T-helper 2 cell treated with Interferon-gamma antibody and Interleukin-4, amounts not matched to agents 5 μg/mL and 100 μg/mL, for 36 hours (primary cell): ENCODE measurements at regions not wholly inside any gene's neighbourhood (a gene's known extent, or its start where the extent isn't known, plus 50 kb on each side); places are given as distances from the start of the nearest gene placed in this dataset.

Source experiments
- DNase-seq: peaks from one replicate; pipeline ENCODE4 v3.0.0; 2021; ENCODE audit warnings: low spot score
- H3K27ac Mint-ChIP-seq: one replicate; pipeline ENCODE4 v1.8.0; 2021; ENCODE audit warnings: mild to moderate bottlenecking, mixed read lengths
- H3K27me3 Mint-ChIP-seq: one replicate; pipeline ENCODE4 v1.8.0; 2021; ENCODE audit warnings: low read depth, mixed read lengths
- H3K36me3 Mint-ChIP-seq: one replicate; pipeline ENCODE4 v1.8.0; 2021; ENCODE audit warnings: low read depth, mixed read lengths
- H3K4me1 Mint-ChIP-seq: one replicate; pipeline ENCODE4 v1.8.0; 2021; ENCODE audit warnings: low read depth, mixed read lengths
- H3K4me3 Mint-ChIP-seq: one replicate; pipeline ENCODE4 v1.8.0; 2022; ENCODE audit warnings: mild to moderate bottlenecking, moderate library complexity, mixed read lengths
- H3K9me3 Mint-ChIP-seq: one replicate; pipeline ENCODE4 v1.8.0; 2021; ENCODE audit warnings: mixed read lengths

DNA sequence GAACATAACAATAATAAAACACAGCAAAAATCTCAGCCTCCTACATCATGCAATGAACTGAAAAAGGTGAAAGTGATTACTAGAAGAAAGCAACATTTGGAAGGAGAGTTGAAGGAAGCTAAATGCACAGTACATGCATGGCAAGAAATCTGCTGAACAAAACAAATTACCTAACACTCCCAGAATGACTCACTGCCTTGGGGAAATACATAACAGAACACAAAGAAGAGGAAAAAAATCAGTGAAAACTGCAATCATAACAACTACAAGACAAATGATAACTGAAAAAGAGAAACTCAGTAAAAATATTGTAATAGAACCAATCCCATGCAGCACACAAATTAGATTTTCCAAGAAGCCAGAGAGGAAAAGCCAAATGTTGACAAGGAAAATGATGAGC is 1513.2 kb downstream of the ARAP2 start:
- Mint-ChIP-seq H3K4me3 (no peak overlapping the region), H3K9me3 (peaks cover 12% of the 10 kb centered on the region), H3K36me3 (no peaks in the 10 kb centered on the region), H3K4me1 (no peaks in the 10 kb centered on the region), H3K27me3 (no peaks in the 10 kb centered on the region), H3K27ac (no peak overlapping the region)
- DNase-seq, result no peak

DNA sequence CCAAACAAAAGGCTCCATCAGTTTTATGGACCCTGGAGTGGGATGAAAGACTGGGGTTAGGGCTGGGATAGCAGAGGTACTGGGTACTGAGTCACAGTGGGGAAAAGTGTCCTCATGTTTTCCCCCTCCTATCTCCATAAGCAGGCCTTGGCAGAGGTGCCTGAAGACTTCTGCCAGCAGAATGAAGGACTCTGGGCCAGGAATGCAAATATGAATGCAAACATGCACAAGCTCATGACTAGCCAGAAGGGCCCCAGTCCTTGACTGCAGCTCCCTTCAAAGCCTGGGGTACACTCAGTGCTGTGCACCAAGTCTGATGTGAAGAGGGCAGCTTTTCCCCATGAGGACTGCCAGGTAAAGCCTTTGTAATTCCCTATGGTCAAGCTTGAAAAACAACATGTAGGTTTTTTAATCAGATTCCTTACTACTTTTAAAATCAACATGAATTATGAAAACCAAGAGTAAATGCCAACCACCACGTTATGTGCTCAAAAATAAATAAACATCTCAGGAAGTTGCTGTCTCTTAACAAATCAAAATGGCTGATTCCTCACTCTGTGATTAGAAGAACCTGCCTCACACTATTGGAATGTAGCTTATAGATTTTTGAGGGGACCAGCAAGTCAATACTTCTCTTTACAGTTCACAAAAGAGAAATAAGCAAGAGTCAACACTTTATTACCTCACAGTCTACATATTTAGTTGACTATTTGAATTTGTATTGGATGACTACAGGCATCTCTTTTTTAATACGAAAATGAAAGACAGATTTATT is 1512.0 kb downstream of the ARAP2 start:
- Mint-ChIP-seq H3K9me3 (peaks cover 12% of the 10 kb centered on the region), H3K36me3 (no peaks in the 10 kb centered on the region), H3K27me3 (no peaks in the 10 kb centered on the region), H3K4me1 (no peaks in the 10 kb centered on the region), H3K4me3 (no peak overlapping the region), H3K27ac (no peak overlapping the region)
- no peak for DNase-seq

DNA sequence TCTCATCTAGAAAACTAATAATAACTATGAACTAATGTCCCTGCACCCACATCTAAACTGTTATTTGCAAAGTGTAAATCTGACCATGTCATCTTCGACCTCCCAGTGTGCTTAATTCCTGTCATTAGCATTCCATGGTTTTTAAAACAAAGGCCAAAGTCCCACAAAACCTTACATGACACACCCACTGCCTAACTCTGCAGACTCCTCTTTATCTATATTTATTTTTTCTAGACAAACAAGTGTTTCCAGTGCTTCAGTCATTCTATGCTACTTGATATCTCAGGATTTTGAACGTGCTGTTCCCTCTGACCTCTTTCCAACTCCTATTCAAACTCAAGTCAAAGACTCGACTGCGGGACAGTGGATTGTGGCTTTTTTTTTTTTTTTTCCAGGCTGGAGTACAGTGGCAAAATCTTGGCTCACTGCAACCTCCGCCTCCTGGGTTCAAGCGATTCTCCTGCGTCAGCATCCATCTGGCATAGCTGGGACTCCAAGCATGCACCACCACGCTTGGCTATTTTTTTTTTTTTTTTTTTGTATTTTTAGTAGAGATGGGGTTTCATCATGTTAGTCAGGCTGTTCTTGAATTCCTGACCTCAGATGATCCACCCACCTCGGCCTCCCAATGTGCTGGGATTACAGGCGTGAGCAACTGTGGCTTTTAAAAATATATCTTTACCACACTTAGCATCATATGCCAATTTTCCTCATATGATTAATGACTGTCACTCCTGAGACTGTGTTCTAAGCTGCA is 1511.0 kb downstream of the ARAP2 start:
- Mint-ChIP-seq H3K27ac (no peak overlapping the region), H3K27me3 (no peaks in the 10 kb centered on the region), H3K9me3 (peaks cover 10% of the 10 kb centered on the region), H3K36me3 (no peaks in the 10 kb centered on the region), H3K4me3 (no peak overlapping the region), H3K4me1 (no peaks in the 10 kb centered on the region)
- no peak for DNase-seq

DNA sequence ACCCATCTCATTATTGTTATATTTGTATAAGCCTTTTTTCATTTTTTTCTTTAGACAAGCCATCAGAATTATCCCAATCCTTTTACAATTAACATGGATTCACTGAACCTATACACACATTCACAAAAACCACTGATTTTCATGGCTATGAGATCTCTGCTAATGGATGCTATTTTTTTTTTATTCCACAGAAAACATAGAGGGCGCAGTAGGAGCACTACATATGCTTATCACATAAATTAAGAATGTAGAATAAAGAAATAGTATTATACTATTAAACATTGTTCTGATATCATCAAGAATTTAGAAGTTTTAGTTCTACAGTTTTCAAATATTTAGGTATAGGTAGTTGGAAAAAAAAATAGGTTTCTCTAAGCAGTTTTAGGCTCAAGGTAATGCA is 1477.4 kb downstream of the ARAP2 start:
- Mint-ChIP-seq H3K27me3 (no peaks in the 10 kb centered on the region), H3K4me1 (no peaks in the 10 kb centered on the region)

DNA sequence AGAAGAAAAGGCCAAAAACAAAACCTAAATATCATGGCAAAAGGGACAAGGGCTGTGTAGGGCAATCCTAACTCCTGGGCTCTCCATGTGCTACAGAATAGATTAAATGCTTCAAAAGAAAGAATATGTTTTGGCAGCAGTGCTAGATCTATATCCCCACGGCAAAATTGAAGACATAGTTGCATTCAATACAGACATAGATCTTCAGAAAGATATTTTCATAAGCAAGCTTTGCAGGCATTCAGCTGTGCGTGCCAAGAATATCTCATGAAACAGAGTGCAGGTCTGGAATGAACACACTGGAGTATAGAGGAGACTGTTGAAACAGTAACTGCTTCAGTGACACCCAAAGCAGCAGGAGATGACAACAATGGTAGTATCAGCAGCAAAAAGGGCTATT is 1476.9 kb downstream of the ARAP2 start:
- Mint-ChIP-seq H3K4me3 (no peak overlapping the region), H3K36me3 (no peaks in the 10 kb centered on the region), H3K4me1 (no peaks in the 10 kb centered on the region), H3K27me3 (no peaks in the 10 kb centered on the region), H3K27ac (no peak overlapping the region), H3K9me3 (peaks cover 8% of the 10 kb centered on the region)
- no peak for DNase-seq

More for the DNA sequence above, 1477.4 kb downstream of the ARAP2 start:
- H3K4me3 Mint-ChIP-seq, result no peak overlapping the region
- no peaks in the 10 kb centered on the region for H3K36me3 Mint-ChIP-seq
- no peak overlapping the region for H3K27ac Mint-ChIP-seq
- DNase-seq, result no peak
- H3K9me3 Mint-ChIP-seq, result peaks cover 7% of the 10 kb centered on the region

DNA sequence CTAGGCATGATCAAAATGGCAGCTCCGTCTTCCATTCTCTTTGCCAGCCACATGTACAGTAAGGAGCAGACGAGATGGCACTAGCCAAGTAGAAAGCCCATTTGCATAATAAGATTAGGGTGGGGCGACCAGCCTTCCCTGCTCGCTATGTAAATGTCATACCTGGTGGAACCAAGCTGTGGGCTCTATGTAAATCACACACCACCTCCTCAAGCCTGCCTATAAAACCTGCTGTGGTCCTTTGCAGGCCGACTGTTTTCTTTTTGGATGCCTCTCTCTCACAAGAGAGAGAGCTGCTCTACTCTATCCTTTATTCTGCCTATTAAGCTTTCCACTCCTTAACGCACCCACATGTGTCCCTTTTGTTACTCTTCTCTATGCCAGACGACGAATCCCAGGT is 1472.7 kb downstream of the ARAP2 start:
- H3K27me3 Mint-ChIP-seq, result no peaks in the 10 kb centered on the region
- no peak for DNase-seq
- H3K4me3 Mint-ChIP-seq, result no peak overlapping the region
- no peaks in the 10 kb centered on the region for H3K36me3 Mint-ChIP-seq
- H3K4me1 Mint-ChIP-seq, result no peaks in the 10 kb centered on the region
- peaks cover 10% of the 10 kb centered on the region for H3K9me3 Mint-ChIP-seq
- no peak overlapping the region for H3K27ac Mint-ChIP-seq

DNA sequence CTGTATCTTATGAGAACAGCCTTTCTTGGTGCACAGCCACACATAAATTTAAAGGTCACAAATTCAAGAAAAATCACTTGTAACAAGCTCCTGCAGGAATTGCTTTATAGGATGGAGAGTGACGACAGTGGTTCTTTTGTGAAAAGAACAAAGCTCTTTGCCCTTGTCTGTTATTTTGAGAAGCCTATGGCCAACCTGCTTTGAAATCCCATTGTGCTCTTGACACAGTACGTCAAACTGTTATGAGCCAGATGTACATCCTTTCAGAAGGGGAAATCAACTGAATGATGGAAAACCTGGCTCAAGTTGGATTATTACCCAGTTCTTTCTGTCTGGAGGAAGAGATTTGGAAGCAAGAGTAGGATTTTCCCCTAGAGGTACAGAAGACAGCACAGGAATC is 1454.2 kb downstream of the ARAP2 start:
- Mint-ChIP-seq H3K4me1 (no peaks in the 10 kb centered on the region), H3K36me3 (no peaks in the 10 kb centered on the region), H3K27me3 (no peaks in the 10 kb centered on the region), H3K4me3 (no peak overlapping the region), H3K27ac (no peak overlapping the region), H3K9me3 (peaks cover under 1% of the 10 kb centered on the region)
- DNase-seq, result no peak

DNA sequence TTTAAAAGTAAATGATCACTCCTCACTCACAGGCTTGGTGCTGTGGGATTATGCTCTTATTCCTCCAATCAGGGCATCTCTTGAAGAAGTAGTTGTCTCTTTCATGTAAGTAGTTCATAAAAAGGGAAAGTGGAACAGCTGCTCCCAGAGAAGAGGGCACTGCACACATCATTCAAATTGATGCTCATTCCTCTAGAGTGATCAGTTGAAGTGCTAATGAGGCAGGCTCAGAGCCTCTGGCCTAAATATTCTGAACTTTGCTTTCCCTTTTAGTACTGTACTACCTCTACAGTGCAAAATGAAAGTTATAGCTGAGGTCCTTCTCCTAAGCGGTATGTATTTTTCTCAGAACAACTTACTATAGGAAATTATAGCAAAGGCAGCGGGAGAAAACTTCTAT is 1453.1 kb downstream of the ARAP2 start:
- Mint-ChIP-seq H3K9me3 (peaks cover 6% of the 10 kb centered on the region), H3K4me3 (no peak overlapping the region), H3K4me1 (no peaks in the 10 kb centered on the region), H3K36me3 (no peaks in the 10 kb centered on the region), H3K27me3 (no peaks in the 10 kb centered on the region), H3K27ac (no peak overlapping the region)
- DNase-seq, result no peak

DNA sequence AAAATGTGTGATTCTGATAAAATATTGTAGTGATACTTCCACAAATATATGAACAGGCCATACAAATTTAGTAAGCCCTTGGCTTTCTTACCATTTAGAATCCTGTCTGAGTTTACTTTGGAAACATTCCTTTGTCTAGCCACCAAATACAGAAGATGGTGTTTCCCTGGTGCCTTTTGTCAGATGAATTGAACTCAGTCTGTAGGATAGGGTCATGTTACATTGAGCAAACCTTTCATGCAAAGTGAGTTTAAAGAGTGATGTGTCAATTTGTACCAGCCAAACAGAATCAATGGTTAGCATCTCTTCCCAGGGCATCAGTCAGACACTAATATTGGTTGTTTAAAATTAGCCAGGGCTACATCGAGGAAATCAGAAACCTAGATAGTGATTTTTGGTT is 1443.4 kb downstream of the ARAP2 start:
- no peaks in the 10 kb centered on the region for H3K4me1 Mint-ChIP-seq
- peaks cover 3% of the 10 kb centered on the region for H3K9me3 Mint-ChIP-seq
- H3K27ac Mint-ChIP-seq, result no peak overlapping the region
- H3K27me3 Mint-ChIP-seq, result no peaks in the 10 kb centered on the region
- no peak for DNase-seq
- no peaks in the 10 kb centered on the region for H3K36me3 Mint-ChIP-seq
- no peak overlapping the region for H3K4me3 Mint-ChIP-seq

DNA sequence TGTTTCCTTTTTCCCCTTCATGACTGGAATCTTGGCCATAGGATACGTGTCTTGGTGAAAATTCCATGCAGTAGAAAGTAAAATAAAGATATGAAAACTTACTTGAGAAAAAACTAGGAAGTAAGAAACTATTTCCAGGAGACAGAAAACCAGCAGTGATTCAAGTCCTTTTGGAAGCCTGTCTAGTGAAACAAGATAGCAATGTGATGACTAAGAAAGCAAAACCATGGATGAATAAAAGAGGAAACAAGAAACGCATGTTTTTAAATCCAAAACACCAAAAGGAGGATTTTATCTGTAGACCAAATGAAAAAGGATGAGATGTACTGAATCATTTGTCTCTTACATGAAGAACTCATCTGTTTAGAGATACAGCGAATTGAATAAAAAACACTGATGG is 1430.0 kb downstream of the ARAP2 start:
- Mint-ChIP-seq H3K27me3 (no peaks in the 10 kb centered on the region), H3K4me1 (no peaks in the 10 kb centered on the region), H3K9me3 (peaks cover 10% of the 10 kb centered on the region), H3K36me3 (no peaks in the 10 kb centered on the region), H3K27ac (no peak overlapping the region), H3K4me3 (no peak overlapping the region)
- DNase-seq, result no peak

DNA sequence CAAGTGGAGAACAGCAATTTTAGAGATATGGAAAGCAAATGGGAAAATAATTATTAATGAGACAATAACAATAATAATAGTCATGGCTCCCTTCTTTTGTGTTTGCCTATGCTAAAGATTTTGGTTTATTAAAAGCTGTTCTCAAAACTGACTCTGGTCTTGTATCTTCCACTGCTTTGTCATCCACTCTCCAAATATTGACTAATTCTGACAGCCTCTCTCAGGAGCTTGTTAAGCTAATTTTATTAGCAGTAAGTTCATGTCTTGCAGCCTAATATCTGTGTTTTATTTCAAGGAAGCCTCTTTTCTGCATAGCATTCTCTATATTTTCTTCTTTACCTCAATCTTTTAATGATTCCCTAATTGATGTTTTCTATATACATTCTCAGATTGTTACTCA is 1419.8 kb downstream of the ARAP2 start:
- no peak overlapping the region for H3K27ac Mint-ChIP-seq

DNA sequence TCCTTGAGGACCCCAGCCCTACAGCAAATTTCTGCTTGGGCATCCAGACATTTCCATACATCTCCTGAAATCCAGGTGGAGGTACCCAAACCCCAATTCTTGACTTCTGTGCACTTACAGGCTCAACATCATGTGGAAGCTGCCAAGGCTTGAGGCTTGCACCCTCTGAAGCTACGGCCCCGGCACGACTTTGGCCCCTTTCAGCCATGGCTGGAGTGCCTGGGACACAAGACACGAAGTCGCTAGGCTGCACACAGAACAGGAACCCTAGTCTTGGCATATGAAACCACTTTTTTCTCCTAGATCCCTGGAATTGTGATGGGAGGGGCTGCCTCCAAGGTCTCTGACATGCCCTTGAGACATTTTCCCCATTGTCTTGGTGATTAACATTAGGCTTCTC is 1417.7 kb downstream of the ARAP2 start:
- Mint-ChIP-seq H3K4me1 (no peaks in the 10 kb centered on the region), H3K36me3 (no peaks in the 10 kb centered on the region), H3K27me3 (no peaks in the 10 kb centered on the region), H3K27ac (no peak overlapping the region), H3K4me3 (no peak overlapping the region), H3K9me3 (peaks cover 14% of the 10 kb centered on the region)
- DNase-seq, result no peak

More for the DNA sequence above, 1419.8 kb downstream of the ARAP2 start:
- Mint-ChIP-seq H3K36me3 (no peaks in the 10 kb centered on the region), H3K9me3 (peaks cover 16% of the 10 kb centered on the region), H3K4me1 (no peaks in the 10 kb centered on the region), H3K27me3 (no peaks in the 10 kb centered on the region), H3K4me3 (no peak overlapping the region)
- no peak for DNase-seq

DNA sequence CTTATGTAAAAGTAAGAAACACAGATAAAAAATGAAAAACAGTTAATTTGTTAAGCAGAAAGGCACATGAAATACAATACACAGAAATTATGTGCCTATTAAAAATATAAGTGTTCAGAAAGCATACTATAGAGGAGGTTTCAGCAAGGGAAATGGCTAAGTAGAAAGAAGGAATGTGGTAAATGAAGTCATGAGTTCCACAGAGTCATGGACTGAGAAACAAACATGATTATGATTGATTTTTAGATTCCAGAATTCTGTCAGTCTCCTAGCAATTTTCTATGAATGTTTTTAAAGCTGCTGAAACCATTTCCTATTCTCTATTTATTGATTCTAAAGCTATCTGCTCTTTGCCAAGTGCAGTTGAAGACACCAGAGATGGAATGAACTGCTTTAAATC is 1398.4 kb downstream of the ARAP2 start:
- no peak for DNase-seq
- H3K4me1 Mint-ChIP-seq, result no peaks in the 10 kb centered on the region
- H3K27ac Mint-ChIP-seq, result no peak overlapping the region
- H3K9me3 Mint-ChIP-seq, result no peaks in the 10 kb centered on the region
- H3K27me3 Mint-ChIP-seq, result no peaks in the 10 kb centered on the region
- no peak overlapping the region for H3K4me3 Mint-ChIP-seq
- H3K36me3 Mint-ChIP-seq, result no peaks in the 10 kb centered on the region

DNA sequence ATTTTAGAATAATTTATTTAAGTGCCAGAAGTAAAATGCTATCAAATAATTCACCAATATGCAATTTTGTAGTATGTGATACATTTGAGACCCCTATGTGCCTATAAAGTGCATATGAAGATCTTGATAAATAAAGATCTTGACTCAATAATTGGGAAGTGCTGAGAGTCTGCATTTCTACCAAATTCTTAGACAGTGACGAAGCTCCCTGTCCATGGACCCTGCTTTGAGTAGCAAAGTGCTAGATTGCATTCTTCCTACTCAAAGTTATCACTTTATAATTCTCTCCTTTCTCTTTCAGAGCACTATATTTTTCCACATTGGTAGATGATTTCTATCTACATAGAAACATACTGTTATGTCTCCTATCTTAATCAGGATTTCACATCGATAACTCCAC is 1393.9 kb downstream of the ARAP2 start:
- H3K36me3 Mint-ChIP-seq, result no peaks in the 10 kb centered on the region
- no peak for DNase-seq
- no peak overlapping the region for H3K4me3 Mint-ChIP-seq
- no peaks in the 10 kb centered on the region for H3K27me3 Mint-ChIP-seq
- peaks cover 8% of the 10 kb centered on the region for H3K9me3 Mint-ChIP-seq
- H3K27ac Mint-ChIP-seq, result no peak overlapping the region
- no peaks in the 10 kb centered on the region for H3K4me1 Mint-ChIP-seq
